HEK293T (cell line): ENCODE measurements at regions not wholly inside any gene's neighbourhood (a gene's known extent, or its start where the extent isn't known, plus 50 kb on each side); places are given as distances from the start of the nearest gene placed in this dataset.

Experiments
- BHLHE40 ChIP-seq: fragments of 450-650 bp; IDR thresholded peaks from 2 replicates; pipeline ENCODE4 v1.6.1; 2016; ENCODE audit warnings: mild to moderate bottlenecking, moderate library complexity, borderline replicate concordance
- CTBP1 ChIP-seq: fragments of 450-650 bp; IDR thresholded peaks from 2 replicates; pipeline ENCODE4 v1.6.1; 2016; ENCODE audit warnings: borderline replicate concordance
- FOXA1 ChIP-seq: fragments of 450-650 bp; IDR thresholded peaks from 2 replicates; pipeline ENCODE4 v1.6.1; 2016; ENCODE audit warnings: mild to moderate bottlenecking
- FOXK2 ChIP-seq: fragments of 450-650 bp; IDR thresholded peaks from 2 replicates; pipeline ENCODE4 v1.6.1; 2016; ENCODE audit warnings: mild to moderate bottlenecking
- FOXM1 ChIP-seq: fragments of 450-650 bp; IDR thresholded peaks from 2 replicates; pipeline ENCODE4 v1.6.1; 2017; ENCODE audit warnings: mild to moderate bottlenecking, borderline replicate concordance
- HDGF ChIP-seq: fragments of 450-650 bp; IDR thresholded peaks from 2 replicates; pipeline ENCODE4 v1.6.1; 2017; ENCODE audit warnings: antibody characterized with exemption, borderline replicate concordance
- LEF1 ChIP-seq: fragments of 450-650 bp; IDR thresholded peaks from 2 replicates; pipeline ENCODE4 v1.6.1; 2017; ENCODE audit warnings: mild to moderate bottlenecking, borderline replicate concordance
- SP1 ChIP-seq: fragments of 450-650 bp; IDR thresholded peaks from 2 replicates; pipeline ENCODE4 v1.6.1; 2017
- SUZ12 ChIP-seq: fragments of 450-650 bp; IDR thresholded peaks from 2 replicates; pipeline ENCODE4 v1.6.1; 2016; ENCODE audit warnings: mild to moderate bottlenecking
- TARDBP ChIP-seq: fragments of 450-650 bp; IDR thresholded peaks from 2 replicates; pipeline ENCODE4 v1.6.1; 2016

DNA sequence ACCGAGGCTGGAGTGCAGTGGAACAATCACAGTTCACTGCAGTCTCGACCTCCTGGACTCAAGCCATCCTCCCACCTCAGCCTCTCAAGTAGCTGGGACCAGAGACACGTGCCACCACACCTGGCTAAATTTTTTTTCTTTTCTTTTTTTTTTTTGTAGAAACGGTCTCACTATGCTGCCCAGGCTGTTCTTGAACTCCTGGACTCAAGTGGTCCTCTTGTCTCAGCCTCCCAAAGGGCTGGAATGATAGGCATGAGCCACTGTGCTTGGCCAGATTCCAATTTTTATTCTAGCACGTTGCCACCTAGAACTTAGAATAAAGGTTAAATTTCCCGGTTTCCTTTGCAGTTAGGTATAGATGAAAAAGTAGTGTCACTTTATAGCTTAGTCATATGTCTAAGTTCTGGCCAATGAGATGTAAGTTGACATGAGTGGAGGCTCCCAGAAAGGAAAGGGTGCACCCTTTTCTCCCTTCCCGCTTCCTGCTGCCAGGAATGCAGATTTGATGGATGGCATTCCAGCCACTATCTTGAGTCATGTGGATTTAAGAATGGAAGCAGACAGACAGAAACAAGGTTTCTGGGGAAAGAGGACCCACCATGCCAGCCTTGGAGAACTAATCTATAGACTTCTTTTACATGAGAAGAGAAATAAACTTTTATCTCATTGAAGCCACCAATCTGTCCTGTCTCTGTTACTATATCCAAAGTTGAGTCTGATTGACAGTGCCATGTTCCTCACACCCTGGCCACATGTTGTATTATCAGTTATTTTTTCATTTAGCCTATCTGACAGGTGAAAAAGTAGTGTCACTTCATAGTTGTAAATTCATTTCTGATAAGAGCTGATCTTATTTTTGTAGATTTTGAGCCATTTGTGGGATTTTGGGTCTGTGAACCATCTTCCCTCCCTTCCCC, 60.6 kb upstream of the NCOA3 start:
- no peak for TF ChIP-seq SP1
- TF ChIP-seq CTBP1: no peak
- no peak for TF ChIP-seq FOXK2
- TF ChIP-seq BHLHE40: no peak
- no peak for TF ChIP-seq TARDBP
- no peak for TF ChIP-seq FOXA1
- TF ChIP-seq LEF1: no peak
- no peak for TF ChIP-seq FOXM1
- TF ChIP-seq HDGF: no peak
- no peak for TF ChIP-seq SUZ12
